Activated T-cell treated with anti-CD3 and anti-CD28 coated beads, Interleukin-2, amount 50 U/mL, for 48 hours (primary cell): ENCODE measurements at regions not wholly inside any gene's neighbourhood (a gene's known extent, or its start where the extent isn't known, plus 50 kb on each side); places are given as distances from the start of the nearest gene placed in this dataset.
"Not testable (repeated sequence)": the region's sequence is repeated elsewhere in the genome, so short reads cannot be mapped to it uniquely, and the experiment has no call there.

ENCODE experiments used
- DNase-seq, 2 experiments: peaks; one replicate each; pipeline ENCODE4 v3.0.0-alpha.2; 2020

GRCh38 chr3:153567011-153567410 is 405.0 kb downstream of the RAP2B start:
- DNase-seq: no peak

- no peak for DNase-seq
Measured at GRCh38 chr3:153567556-153567955, 405.5 kb downstream of the RAP2B start.

DNA sequence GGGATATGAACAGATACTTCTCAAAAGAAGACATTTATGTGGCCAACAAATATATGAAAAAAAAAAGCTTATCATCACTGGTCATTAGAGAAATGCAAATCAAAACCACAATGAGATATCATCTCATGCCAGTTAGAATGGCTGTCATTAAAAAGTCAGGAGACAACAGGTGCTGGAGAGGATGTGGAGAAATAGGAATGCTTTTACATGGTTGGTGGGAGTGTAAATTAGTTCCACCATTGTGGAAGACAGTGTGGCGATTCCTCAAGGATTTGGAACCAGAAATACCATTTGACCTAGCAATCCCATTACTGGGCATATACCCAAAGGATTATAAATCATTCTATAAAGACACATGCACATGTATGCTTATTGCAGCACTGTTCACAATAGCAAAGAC is 408.5 kb downstream of the RAP2B start:
- DNase-seq: not testable (repeated sequence)

DNA sequence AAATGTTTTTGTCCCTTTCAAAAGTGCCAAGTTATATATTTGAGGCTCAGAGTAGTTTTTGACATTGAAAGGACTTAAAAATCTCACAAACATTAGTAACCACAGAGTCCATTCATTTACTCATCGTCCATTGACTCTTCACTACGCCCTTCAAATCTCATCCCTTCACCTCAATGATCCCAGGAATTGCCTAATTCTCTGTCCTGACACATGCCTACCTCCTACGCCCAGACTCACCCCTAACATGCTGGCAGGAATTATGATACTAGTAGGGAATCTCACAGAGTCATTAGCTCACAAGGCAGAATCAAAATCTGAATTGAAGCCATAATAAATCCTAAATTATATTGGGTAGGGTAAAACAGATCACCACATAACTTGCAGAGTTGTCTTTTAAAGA is 410.1 kb downstream of the RAP2B start:
- DNase-seq: no peak

GRCh38 chr3:153572654-153573053 is 410.6 kb downstream of the RAP2B start:
- DNase-seq: no peak

DNA sequence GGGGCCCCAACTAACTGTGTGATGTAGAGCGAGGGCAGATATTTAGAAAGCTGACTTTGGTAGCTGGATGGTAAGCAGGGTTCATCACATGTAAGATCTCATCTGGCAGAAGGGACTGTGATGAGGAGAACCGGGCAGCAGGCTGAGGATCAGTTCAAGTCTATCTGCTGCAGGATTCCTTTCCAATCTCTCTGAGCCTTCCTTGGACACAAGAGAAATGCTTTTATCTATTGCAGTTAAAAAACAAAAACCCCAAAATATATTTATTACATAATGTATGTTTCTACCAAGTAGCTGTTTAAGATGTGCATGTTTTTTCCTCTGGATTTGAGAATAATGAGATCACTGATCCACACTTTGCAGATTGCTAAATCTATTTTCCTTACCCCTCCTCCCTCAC is 411.5 kb downstream of the RAP2B start:
- no peak for DNase-seq

DNA sequence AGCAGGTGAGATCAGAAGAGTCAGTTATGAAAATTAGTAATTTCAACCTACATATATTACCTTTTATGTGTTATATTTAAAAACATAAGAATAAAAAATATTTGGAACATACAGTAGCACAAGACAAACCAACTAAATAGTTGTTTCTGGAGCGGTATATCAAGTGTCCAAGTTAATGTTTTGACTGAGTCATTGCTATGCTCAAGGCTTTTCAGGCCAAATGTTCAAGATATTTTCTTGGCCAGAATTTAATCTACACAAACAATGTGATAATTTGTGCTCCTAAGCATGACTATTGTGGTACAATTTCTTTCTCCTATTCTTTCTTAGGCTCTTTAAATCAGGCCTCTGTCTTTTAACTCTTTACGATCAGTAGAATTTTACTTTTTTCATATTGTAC is 412.4 kb downstream of the RAP2B start:
- no peak for DNase-seq

DNA sequence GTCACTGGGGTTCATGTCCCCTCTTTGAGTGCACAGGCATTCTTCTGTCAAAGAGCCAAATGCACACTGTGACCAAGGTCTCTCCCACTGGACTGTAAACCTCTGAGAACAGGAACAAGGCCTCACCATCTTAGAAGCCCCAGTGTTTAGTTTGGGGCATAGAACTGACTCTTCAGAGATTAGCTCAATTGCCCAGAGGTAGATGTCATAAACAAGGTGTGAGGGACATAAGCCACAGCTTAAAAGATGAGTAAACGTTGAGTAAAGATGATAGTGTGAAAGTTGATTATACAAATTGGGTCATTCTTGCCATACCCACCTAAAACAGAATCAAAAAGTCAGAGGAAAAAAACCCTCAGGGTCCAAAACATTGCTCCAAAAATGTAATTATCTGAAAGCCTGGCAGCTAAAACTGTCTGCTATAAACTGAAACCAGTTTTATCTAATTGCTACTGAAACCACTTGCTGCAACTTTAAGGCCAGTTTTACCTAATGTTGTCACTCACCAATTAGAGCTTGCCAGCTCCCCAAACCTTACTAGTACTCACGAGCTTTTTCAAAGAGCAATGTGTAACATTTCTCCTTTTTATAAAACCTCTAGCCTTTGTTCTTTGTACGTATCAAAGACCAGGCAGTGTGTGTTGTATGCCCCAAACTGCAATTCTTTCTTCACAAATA is 415.2 kb downstream of the RAP2B start:
- no peak for DNase-seq

- DNase-seq: no peak
Measured at GRCh38 chr3:153578046-153578445, 416.0 kb downstream of the RAP2B start.

DNA sequence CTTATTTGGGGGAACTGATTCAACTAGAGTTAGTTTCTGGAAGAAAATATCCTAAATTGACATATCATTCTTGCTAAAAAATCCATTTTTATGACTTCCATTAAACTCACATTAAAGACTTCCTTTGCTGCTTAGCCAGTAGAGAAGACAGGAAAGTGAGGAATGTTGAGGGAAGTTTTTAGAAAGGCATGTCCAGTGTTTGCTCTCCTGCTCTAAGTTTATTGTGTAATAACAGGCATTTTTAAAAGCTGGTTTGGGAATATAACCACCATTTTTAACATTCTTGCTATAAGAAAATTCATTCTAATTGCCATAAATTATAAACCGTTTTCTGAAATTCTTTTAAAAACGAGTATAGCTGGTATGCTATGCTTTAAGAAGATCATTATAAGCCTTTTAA is 428.0 kb downstream of the RAP2B start:
- DNase-seq: no peak

DNA sequence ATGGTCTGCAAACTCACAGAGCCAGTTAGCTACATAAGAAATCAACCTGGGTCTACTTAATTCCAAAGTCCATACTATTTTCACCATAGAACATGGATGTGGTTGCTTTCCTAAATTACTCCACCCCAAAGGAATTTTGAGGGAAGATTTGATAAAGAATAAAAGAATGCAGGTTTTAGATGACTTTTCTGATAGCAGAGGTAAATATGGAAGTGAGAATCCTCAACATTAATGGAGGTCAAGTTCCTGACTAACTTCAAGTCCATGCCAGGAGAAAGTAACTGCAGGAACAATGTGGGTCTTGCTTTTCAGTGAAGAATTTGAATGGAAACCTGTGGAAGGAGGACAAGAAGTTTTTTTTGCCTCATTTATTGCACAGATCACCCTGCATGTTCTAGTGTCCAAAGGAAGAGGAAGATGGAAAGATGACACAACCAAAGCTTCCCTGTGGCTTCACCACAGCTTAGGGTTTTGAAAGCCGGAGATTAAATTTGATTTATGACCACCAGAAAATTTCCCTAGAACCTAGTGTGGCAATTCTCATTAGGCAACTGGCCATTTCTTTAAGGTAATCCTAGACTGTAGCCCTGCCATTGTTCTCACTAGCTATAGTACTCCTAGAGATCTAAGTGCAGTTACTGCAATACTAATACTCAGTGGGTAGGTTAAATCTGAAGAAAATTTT is 429.7 kb downstream of the RAP2B start:
- DNase-seq: no peak

DNA sequence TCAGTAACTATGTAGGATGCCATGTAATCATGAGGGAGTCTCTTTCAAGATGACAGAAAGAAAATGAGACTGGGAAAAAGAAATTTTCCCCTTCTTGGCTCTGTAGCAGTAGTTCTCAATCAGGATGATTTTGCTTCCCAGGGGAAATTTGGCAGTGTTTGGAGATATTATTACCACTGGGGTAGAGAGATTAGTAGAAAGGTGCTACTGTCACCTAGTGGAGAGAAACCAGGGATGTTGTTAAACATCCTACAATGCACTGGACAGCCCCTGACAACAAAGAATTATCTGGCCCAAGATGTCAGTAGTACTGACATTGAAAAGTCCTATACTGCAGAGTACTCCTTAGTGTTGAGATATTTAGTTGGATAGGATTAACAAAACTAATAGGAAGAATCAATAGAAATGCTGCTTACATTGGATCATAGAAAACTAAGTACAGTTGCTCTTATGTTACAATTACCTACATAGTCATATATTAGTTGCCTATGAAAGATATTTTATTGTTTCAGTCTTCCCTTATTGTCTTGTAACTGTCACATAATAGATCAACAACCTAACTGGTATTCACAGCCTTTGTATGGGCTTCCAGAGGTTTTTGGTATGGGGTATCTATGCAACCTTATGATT is 433.3 kb downstream of the RAP2B start:
- DNase-seq: no peak

- DNase-seq: no peak
Measured at GRCh38 chr3:153596401-153596800, 434.4 kb downstream of the RAP2B start.

DNA sequence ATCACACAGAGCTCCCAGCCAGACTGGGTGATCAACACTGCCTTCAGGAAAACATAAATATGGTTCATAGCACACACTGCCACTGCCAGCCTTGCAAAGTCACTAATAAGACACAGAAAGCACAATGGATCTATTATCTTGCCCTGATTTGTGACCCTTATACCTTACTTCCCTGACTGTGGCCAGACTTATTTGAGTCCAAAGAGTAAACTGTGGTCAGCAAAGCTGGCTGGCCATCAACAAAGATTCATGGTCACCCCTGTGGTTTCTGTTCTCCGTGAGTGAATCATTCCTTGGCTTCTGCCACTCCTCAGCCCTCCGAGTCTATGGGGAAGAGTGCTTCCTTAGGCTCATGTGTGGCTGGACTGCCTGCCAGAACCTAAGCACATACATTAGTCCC is 437.7 kb downstream of the RAP2B start:
- DNase-seq: no peak

DNA sequence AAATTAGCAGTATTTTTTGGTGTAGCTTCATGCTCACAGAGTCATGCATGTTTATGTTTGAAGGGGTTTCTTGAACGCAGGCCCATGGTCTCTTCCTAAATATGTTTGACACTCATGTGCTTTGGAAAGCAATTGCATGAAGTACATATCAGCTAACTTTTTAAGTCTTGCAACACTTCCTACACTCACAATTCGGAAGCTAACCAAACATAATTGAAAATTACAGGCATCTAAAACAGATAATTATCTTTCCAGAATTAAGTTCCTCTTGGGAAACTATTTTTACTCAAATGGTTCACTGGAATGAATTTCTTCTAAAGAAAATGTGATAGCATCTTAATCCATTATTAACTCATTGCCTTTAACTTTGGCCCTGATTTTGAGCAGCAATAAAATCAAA is 438.9 kb downstream of the RAP2B start:
- DNase-seq: no peak

- DNase-seq: no peak
Measured at GRCh38 chr3:153601374-153601853, 439.4 kb downstream of the RAP2B start.

GRCh38 chr3:153602801-153603200 is 440.8 kb downstream of the RAP2B start:
- no peak for DNase-seq

DNA sequence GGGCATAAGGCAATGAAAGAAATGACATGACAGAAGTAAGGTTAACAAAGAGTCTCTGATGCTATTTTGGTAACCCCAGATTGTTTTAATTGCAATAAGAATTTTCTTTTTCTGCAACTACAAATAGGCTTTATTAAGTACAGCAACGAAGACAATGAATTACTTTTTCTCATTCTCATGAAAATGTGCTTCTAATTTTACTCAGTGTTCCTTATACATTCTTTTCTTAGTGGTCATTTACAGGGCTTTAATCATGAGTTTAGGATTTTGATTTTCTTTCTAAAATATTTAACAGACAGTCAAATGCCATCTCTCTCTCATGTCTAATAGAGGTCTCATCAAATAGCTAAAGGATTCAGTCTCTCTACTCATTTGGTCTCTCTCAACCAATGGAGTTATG is 452.1 kb downstream of the RAP2B start:
- no peak for DNase-seq

- no peak for DNase-seq
Measured at GRCh38 chr3:153614563-153614962, 452.5 kb downstream of the RAP2B start.

DNA sequence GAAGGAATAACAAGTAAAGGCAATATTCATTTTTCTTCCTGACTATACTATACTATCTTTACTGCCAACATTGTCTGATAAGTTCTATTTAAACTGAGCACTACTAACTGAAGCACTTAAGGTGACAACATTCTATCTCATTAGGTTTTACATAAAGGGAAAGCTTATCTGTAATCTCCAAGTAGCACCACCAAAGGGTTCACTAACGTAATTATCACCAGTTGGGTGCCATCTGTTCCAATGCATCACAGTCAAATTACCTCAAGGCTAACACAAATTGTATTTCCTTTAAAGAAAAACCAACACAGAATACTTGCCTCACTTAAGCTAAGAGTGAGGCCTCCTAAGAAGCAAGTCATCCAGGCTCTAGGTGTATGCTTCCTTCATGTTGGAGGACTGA is 453.8 kb downstream of the RAP2B start:
- DNase-seq: no peak

DNA sequence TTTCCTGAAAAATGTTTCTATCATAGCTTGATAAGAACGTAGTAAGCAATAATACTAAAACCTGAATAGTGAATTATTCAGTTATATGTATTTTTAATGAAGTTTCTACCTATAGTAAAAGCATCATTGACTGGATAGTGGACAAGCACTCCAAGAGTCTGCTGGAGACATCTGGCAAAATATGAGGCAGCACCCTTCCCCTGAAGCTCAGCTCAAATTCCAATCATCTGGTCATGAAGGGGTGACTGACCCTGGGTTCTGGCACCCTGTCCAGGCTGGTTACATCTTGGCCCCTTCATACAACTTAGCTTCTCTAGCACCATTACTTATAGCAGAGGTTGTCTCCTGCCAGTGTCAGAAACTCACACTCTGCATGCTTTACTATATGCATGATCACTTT is 455.4 kb downstream of the RAP2B start:
- no peak for DNase-seq

GRCh38 chr3:153618176-153618575 is 456.1 kb downstream of the RAP2B start:
- no peak for DNase-seq

GRCh38 chr3:153619268-153619667 is 457.2 kb downstream of the RAP2B start:
- no peak for DNase-seq

DNA sequence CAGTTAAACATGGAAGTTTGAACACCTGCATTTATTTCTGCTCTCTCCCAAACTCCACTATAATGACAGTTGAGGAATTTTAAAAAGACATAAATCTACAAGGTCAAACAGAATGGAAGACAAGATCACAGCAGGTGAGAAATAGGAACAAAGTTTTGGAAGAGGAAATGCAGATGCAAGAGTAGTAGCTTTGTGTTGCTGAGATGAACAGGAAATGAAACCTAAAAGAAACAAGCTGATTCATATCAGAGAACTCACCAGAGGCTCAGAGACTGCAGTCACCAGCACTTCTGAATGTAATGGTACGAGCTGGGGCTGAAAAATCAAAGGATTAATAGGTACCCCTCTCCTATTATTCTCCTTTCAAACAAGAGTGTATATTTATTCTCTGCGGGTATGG is 459.9 kb downstream of the RAP2B start:
- no peak for DNase-seq
